IMR-90 (cell line): ENCODE measurements at regions not wholly inside any gene's neighbourhood (a gene's known extent, or its start where the extent isn't known, plus 50 kb on each side); places are given as distances from the start of the nearest gene placed in this dataset.
A peak's percentile ranks its signal among the peaks of the same experiment; 100 is the strongest.

Source experiments
- ATAC-seq: fragments of 200-7000 bp; cut with Tn5 transposase; 2 replicates; pipeline ENCODE4 v1.9.1; 2020; ENCODE audit warnings: low read depth, mild to moderate bottlenecking, moderate library complexity
- BruUV-seq: library from RNA; stranded (reverse); fragments of 400-500 nt; replicated peaks from 2 replicates; lab custom pipeline; 2021; lab: Mats Ljungman, UMichigan
- CTCF ChIA-PET: fragments of 300-600 bp; formaldehyde crosslinking; extraction: SDS; loops from one replicate; lab custom pipeline; 2021; ENCODE audit warnings: antibody characterized with exemption; lab: Yijun Ruan, JAX
- POLR2A ChIA-PET: fragments of 300-600 bp; sonication (Branson Sonifier 250); formaldehyde crosslinking; loops from one replicate; lab custom pipeline; 2022; ENCODE audit warnings: antibody characterized with exemption; ENCODE audit not compliant: unreplicated experiment; lab: Charles Lee
- DNase-seq: peaks from one replicate; pipeline ENCODE4 v3.0.0; 2013
- H2AFZ ChIP-seq: replicated peaks from 2 replicates; pipeline ENCODE3; 2013; ENCODE audit warnings: low read length, mild to moderate bottlenecking; ENCODE audit not compliant: poor library complexity
- H2AK5ac ChIP-seq: 2 replicates; pipeline ENCODE4 v1.6.1; 2013; ENCODE audit warnings: low read depth, low read length, inconsistent platforms
- H2AK9ac ChIP-seq: replicated peaks from 2 replicates; pipeline ENCODE3; 2013; ENCODE audit warnings: mild to moderate bottlenecking, low read depth, low read length, moderate library complexity; ENCODE audit not compliant: poor library complexity
- H2BK120ac ChIP-seq: 2 replicates; pipeline ENCODE4 v1.6.1; 2013; ENCODE audit warnings: low read depth, low read length, inconsistent platforms
- H2BK15ac ChIP-seq: 3 replicates; pipeline ENCODE4 v1.6.1; 2013; ENCODE audit warnings: low read depth, low read length, inconsistent platforms
- H2BK20ac ChIP-seq: 2 replicates; pipeline ENCODE4 v1.6.1; 2013; ENCODE audit warnings: low read depth, mild to moderate bottlenecking, inconsistent platforms, low read length, moderate library complexity
- H2BK5ac ChIP-seq: 2 replicates; pipeline ENCODE4 v1.6.1; 2013; ENCODE audit warnings: mild to moderate bottlenecking, low read depth, low read length, inconsistent platforms; ENCODE audit not compliant: poor library complexity, severe bottlenecking
- H3K14ac ChIP-seq: replicated peaks from 2 replicates; pipeline ENCODE4 v1.6.1; 2013; ENCODE audit warnings: low read depth, low read length, inconsistent platforms
- H3K18ac ChIP-seq: 2 replicates; pipeline ENCODE4 v1.6.1; 2013; ENCODE audit warnings: low read depth, low read length, control low read depth
- H3K23ac ChIP-seq: 2 replicates; pipeline ENCODE4 v1.6.1; 2013; ENCODE audit warnings: low read depth, low read length, inconsistent platforms
- H3K27ac ChIP-seq: 2 replicates; pipeline ENCODE4 v1.5.1; 2013; ENCODE audit warnings: mild to moderate bottlenecking, control low read depth, low read length; ENCODE audit not compliant: insufficient read depth
- H3K27me3 ChIP-seq: 2 replicates; pipeline ENCODE4 v1.6.1; 2013; ENCODE audit warnings: low read length; ENCODE audit not compliant: control insufficient read depth, insufficient read depth
- H3K36me3 ChIP-seq: 2 replicates; pipeline ENCODE4 v1.6.1; 2013; ENCODE audit warnings: low read length, mixed read lengths; ENCODE audit not compliant: control insufficient read depth, insufficient read depth
- H3K4ac ChIP-seq: 2 replicates; pipeline ENCODE4 v1.6.1; 2013; ENCODE audit warnings: low read depth, low read length, inconsistent platforms
- H3K4me1 ChIP-seq: 2 replicates; pipeline ENCODE4 v1.6.1; 2013; ENCODE audit warnings: low read length, mixed read lengths; ENCODE audit not compliant: control insufficient read depth, insufficient read depth
- H3K4me2 ChIP-seq: 2 replicates; pipeline ENCODE4 v1.6.1; 2013; ENCODE audit warnings: low read depth, mild to moderate bottlenecking, control low read depth, low read length, moderate library complexity
- H3K4me3 ChIP-seq: 2 replicates; pipeline ENCODE4 v1.5.1; 2013; ENCODE audit warnings: low read depth, mild to moderate bottlenecking, control low read depth, low read length, moderate library complexity; ENCODE audit not compliant: insufficient read depth
- H3K56ac ChIP-seq: 2 replicates; pipeline ENCODE4 v1.6.1; 2013; ENCODE audit warnings: low read length, inconsistent platforms; ENCODE audit not compliant: insufficient read depth; ENCODE audit errors: extremely low read depth
- H3K79me1 ChIP-seq, 2 experiments: 2 replicates each; pipeline ENCODE4 v1.6.1; 2013; ENCODE audit warnings: low read length in 2 of 2, inconsistent platforms in 1 of 2, low read depth in 1 of 2
- H3K9ac ChIP-seq: 2 replicates; pipeline ENCODE4 v1.6.1; 2013; ENCODE audit warnings: low read depth, low read length, control low read depth
- H3K9me1 ChIP-seq: 2 replicates; pipeline ENCODE4 v1.6.1; 2013; ENCODE audit warnings: low read length, inconsistent platforms; ENCODE audit not compliant: insufficient read depth
- H3K9me3 ChIP-seq: 2 replicates; pipeline ENCODE4 v1.6.1; 2013; ENCODE audit warnings: low read length; ENCODE audit not compliant: control insufficient read depth, insufficient read depth
- H4K20me1 ChIP-seq: 2 replicates; pipeline ENCODE4 v1.6.1; 2013; ENCODE audit warnings: low read length, inconsistent platforms; ENCODE audit not compliant: insufficient read depth
- H4K5ac ChIP-seq: 2 replicates; pipeline ENCODE4 v1.6.1; 2013; ENCODE audit warnings: mild to moderate bottlenecking, low read depth, low read length, control low read depth
- H4K8ac ChIP-seq, 2 experiments: 2 replicates each; pipeline ENCODE4 v1.6.1; 2013; ENCODE audit warnings: low read depth in 2 of 2, low read length in 2 of 2, control low read depth in 1 of 2, inconsistent platforms in 1 of 2
- H4K91ac ChIP-seq: 2 replicates; pipeline ENCODE4 v1.6.1; 2013; ENCODE audit warnings: low read depth, low read length, inconsistent platforms; ENCODE audit not compliant: insufficient read depth
- BHLHE40 ChIP-seq: fragments of 150-350 bp; IDR thresholded peaks from 2 replicates; pipeline ENCODE4 v1.6.1; 2016; ENCODE audit warnings: mild to moderate bottlenecking, low read depth, low read length
- CEBPB ChIP-seq: IDR thresholded peaks from 2 replicates; pipeline ENCODE4 v1.6.1; 2012; ENCODE audit warnings: low read depth, low read length, improper control_type of control experiment
- CHD1 ChIP-seq: IDR thresholded peaks from 2 replicates; pipeline ENCODE4 v1.6.1; 2012; ENCODE audit warnings: low read depth, low read length, improper control_type of control experiment
- FOS ChIP-seq: fragments of 150-350 bp; IDR thresholded peaks from 2 replicates; pipeline ENCODE4 v1.6.1; 2016; ENCODE audit warnings: low read depth, low read length
- MAFK ChIP-seq: IDR thresholded peaks from 2 replicates; pipeline ENCODE4 v1.6.1; 2012; ENCODE audit warnings: low read depth, low read length, improper control_type of control experiment
- MAZ ChIP-seq: IDR thresholded peaks from 2 replicates; pipeline ENCODE4 v1.6.1; 2012; ENCODE audit warnings: low read depth, mild to moderate bottlenecking, low read length, improper control_type of control experiment, moderate library complexity, borderline replicate concordance
- MXI1 ChIP-seq: IDR thresholded peaks from 2 replicates; pipeline ENCODE4 v1.6.1; 2012; ENCODE audit warnings: low read depth, mild to moderate bottlenecking, low read length, moderate library complexity, borderline replicate concordance
- NFE2L2 ChIP-seq: fragments of 150-350 bp; IDR thresholded peaks from 2 replicates; pipeline ENCODE4 v1.6.1; 2016; ENCODE audit warnings: low read depth, mild to moderate bottlenecking, low read length
- POLR2A ChIP-seq: IDR thresholded peaks from 2 replicates; pipeline ENCODE4 v1.6.1; 2012; ENCODE audit warnings: mild to moderate bottlenecking, low read depth, low read length
- RAD21 ChIP-seq: IDR thresholded peaks from 2 replicates; pipeline ENCODE4 v1.6.1; 2012; ENCODE audit warnings: low read length, improper control_type of control experiment
- RCOR1 ChIP-seq: IDR thresholded peaks from 2 replicates; pipeline ENCODE4 v1.6.1; 2012; ENCODE audit warnings: mild to moderate bottlenecking, low read length, improper control_type of control experiment; ENCODE audit not compliant: insufficient replicate concordance
- RFX5 ChIP-seq: IDR thresholded peaks from 2 replicates; pipeline ENCODE4 v1.8.0; 2012; ENCODE audit warnings: low read depth, mild to moderate bottlenecking, low read length, moderate library complexity
- SMC3 ChIP-seq: fragments of 150-350 bp; IDR thresholded peaks from 2 replicates; pipeline ENCODE4 v1.6.1; 2016; ENCODE audit warnings: low read depth, mild to moderate bottlenecking, antibody characterized with exemption, low read length, moderate library complexity
- WGBS, 2 experiments: methylation state at CpG; one replicate each; pipeline versions ENCODE4 v1.1.5 to v1.1.7; 2013; ENCODE audit warnings: missing lambda C conversion rate in 2 of 2; ENCODE audit not compliant: insufficient read length in 1 of 2; ENCODE audit errors: extremely low coverage in 2 of 2; 5-methylcytosine and 5-hydroxymethylcytosine counted together
- dilution Hi-C: fragments of 300-500 bp; cut with HindIII; formaldehyde crosslinking; loops from one replicate; pipeline ENCODE4 v1.14.3; 2018; ENCODE audit warnings: low sequenced_read_pairs; ENCODE audit not compliant: unreplicated experiment
- in situ Hi-C: fragments of 300-500 bp; cut with MboI; formaldehyde crosslinking; loops from 3 replicates; pipeline ENCODE4 v1.14.3; 2019; ENCODE audit warnings: low sequenced_read_pairs, inconsistent platforms, mixed read lengths
- intact Hi-C: fragments of 100-400 bp; cut with micrococcal nuclease; formaldehyde crosslinking; loops from 2 replicates; pipeline ENCODE4 v1.10.0; 2022
- TF ChIP-seq, protein P1 (sequence below): fragments of 150-350 bp; IDR thresholded peaks from 2 replicates; pipeline ENCODE4 v1.6.1; 2016; ENCODE audit warnings: low read depth, mild to moderate bottlenecking, low read length, moderate library complexity, borderline replicate concordance
- TF ChIP-seq, protein P2 (sequence below): conservative IDR thresholded peaks from 2 replicates; pipeline ENCODE4 v1.5.1; 2012; ENCODE audit warnings: mild to moderate bottlenecking, low read depth, low read length, improper control_type of control experiment

DNA sequence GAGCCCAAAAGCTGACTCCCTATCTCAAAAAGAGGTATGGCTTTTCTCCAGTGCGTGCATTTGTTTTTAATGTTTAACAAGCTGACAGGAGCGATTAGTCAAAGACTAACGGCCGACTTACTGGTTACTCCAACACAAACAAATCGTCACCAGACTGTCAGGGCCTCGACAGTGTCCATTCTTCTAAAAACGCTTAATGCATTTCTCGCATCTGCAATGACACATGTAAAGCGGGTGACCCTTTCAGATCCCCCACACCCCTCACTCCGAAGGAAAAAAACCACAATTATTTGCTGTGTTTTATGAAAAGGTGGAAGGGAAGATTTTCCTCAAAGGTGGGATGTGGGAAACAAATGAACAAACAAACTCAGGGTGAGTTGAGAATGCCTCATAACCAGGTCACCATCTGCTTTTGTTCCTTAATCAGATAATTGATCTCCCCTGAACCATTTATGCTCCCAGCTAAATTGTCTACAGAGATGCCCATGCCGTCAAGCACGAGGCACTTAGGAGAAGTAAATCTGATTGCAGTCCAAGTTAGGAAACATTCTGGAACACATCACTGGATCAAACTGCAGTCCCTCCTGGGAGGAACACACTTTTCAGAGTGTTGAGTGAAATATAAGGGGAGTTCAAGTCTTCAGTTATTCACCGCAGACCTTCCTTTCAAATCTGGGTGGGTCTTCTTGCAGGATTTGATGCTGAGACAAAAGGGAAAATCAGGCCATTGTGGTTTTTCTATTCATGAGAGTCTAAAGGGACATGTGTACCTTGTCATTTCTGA, 340.8 kb downstream of the CMPK2 start:
- Histone ChIP-seq H2BK20ac (peak overlapping the region; percentile 20; the same call in 1 of the 2 replicates), H3K9me3 (no peaks in the 10 kb centered on the region), H2BK5ac (no peak overlapping the region), H3K36me3 (no peaks in the 10 kb centered on the region), H3K9ac (no peak overlapping the region), H2BK120ac (no peak overlapping the region), H3K4me2 (no peak overlapping the region), H3K23ac (no peak overlapping the region), H4K5ac (no peak overlapping the region), H4K91ac (no peak overlapping the region; the same call in 1 of the 2 replicates), H2BK15ac (no peak overlapping the region), H3K4me1 (peaks cover 2% of the 10 kb centered on the region; the same call in 1 of the 2 replicates), H3K4me3 (no peak overlapping the region), H3K4ac (no peak overlapping the region; the same call in 1 of the 2 replicates), H3K14ac (0 out of 2 replicates have a peak overlapping the region, but pooled peaks have one; percentile 30), H3K27ac (no peak overlapping the region), H3K18ac (no peak overlapping the region), H3K9me1 (no peaks in the 10 kb centered on the region), H2AK5ac (no peak overlapping the region), H3K79me1 (no peaks in the 10 kb centered on the region), H3K56ac (no peak overlapping the region), H2AK9ac (no peak overlapping the region), H3K27me3 (no peaks in the 10 kb centered on the region), H2AFZ (no peak overlapping the region), H4K20me1 (no peaks in the 10 kb centered on the region), H4K8ac (no peak overlapping the region)
- CTCF ChIA-PET: no interaction called here
- no TSS peak for BruUV-seq
- ATAC-seq (peak; percentile 37), DNase-seq (peak; percentile 27)
- TF ChIP-seq RAD21 (no peak), MAFK (no peak), POLR2A (no peak), MXI1 (no peak), CHD1 (no peak), NFE2L2 (no peak), RFX5 (no peak), MAZ (no peak), CEBPB (no peak), FOS (no peak), SMC3 (no peak), RCOR1 (no peak), BHLHE40 (no peak)
- TF ChIP-seq, protein P1, sequence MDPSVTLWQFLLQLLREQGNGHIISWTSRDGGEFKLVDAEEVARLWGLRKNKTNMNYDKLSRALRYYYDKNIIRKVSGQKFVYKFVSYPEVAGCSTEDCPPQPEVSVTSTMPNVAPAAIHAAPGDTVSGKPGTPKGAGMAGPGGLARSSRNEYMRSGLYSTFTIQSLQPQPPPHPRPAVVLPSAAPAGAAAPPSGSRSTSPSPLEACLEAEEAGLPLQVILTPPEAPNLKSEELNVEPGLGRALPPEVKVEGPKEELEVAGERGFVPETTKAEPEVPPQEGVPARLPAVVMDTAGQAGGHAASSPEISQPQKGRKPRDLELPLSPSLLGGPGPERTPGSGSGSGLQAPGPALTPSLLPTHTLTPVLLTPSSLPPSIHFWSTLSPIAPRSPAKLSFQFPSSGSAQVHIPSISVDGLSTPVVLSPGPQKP: no peak
- TF ChIP-seq, protein P2, sequence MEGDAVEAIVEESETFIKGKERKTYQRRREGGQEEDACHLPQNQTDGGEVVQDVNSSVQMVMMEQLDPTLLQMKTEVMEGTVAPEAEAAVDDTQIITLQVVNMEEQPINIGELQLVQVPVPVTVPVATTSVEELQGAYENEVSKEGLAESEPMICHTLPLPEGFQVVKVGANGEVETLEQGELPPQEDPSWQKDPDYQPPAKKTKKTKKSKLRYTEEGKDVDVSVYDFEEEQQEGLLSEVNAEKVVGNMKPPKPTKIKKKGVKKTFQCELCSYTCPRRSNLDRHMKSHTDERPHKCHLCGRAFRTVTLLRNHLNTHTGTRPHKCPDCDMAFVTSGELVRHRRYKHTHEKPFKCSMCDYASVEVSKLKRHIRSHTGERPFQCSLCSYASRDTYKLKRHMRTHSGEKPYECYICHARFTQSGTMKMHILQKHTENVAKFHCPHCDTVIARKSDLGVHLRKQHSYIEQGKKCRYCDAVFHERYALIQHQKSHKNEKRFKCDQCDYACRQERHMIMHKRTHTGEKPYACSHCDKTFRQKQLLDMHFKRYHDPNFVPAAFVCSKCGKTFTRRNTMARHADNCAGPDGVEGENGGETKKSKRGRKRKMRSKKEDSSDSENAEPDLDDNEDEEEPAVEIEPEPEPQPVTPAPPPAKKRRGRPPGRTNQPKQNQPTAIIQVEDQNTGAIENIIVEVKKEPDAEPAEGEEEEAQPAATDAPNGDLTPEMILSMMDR: no peak
- WGBS, 2 experiments: 11% methylated on average over 3 of the region's 13 CpGs; no CpG with 5 or more reads in 1 of the 2 experiments
- POLR2A ChIA-PET: no interaction called here
- in situ Hi-C loops (no loop called here), intact Hi-C loops (loop anchor here (5.0 kb wide), 1 partner anchor 173 kb away; no protein-coding TSS in a partner anchor), dilution Hi-C loops (no loop called here)
